Stimulated activated CD8-positive, alpha-beta memory T cell treated with anti-CD3 and anti-CD28 coated beads, Interleukin-4, amount 100 ng/mL, for 24 hours (primary cell): ENCODE measurements at regions not wholly inside any gene's neighbourhood (a gene's known extent, or its start where the extent isn't known, plus 50 kb on each side); places are given as distances from the start of the nearest gene placed in this dataset.

Source experiments
- DNase-seq: peaks from one replicate; pipeline ENCODE4 v3.0.0-alpha.2; 2020; ENCODE audit warnings: low read depth

DNA sequence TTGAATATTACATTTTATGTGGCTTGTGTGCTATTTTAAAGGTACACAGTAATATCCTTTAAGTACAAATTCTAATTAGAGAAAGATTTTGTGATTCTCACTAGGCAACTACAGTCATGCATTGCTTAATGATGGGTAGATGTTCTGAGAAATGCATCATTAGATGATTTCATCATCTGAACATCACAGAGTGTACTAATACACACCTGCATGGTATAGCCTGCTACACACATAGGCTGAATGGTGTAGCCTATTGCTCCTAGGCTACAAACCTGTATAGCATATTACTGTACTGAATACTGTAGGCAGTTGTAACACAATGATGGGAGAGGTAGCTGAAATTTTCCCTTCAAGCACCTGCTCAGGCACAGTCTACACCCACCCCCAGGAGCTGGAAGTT, 217.4 kb upstream of the EOMES start:
- no peak for DNase-seq

DNA sequence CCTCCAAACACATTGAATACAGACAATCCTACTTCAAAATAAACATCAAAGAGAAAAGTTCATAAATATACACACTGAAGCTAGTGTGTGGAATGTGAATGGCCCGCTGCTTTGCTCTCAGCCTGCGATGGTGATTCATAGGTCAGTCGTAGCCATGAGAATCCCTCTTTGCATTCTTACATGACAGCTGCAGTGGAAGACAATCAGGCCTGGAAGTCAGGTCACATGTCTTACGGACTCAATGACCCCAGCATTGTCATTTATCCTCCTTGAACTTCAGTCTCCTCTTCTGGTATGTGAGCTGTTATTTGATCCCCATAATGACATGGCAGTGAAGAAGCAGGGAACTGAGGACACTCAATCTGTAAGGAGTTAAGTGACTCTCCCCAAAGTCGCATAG, 217.8 kb upstream of the EOMES start:
- DNase-seq: no peak

DNA sequence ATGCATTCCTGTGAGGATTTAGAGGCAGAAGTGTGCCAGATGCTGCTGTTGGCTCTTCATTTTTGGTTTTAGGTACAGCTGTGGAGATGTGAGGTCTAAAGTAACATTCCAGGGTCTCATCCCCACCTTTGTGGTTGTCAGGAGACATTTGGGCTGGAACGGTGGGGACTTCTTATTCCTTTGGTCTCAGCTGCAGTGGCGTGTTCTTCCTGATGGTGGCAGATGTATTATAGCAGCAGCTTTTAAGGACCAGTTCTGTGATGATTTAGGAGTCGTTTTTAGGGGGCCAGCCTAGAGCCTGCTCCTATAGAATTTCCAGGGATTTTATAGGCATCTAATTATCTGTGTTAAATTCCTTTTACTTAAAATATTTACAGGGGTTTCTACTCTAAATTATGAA, 221.0 kb upstream of the EOMES start:
- DNase-seq: no peak

DNA sequence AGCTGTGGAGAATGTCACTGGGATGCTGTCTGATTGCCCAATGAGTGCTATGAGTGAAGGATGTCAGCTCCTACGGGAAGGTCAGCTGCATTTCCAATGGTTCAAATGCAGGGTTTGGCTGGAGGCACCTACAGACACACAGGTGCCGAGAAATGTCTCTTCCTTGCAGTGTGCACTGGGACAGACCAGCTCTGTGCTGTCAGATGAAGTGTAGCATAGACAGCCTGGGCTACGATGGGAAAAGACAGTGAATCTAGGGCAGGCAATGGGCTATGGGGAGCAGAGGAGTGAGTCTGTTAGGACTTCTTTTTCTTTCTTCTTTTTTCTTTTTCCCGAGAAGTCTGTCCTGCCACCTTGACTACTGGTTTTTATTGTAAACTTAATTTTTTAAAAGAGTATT, 223.1 kb upstream of the EOMES start:
- no peak for DNase-seq

DNA sequence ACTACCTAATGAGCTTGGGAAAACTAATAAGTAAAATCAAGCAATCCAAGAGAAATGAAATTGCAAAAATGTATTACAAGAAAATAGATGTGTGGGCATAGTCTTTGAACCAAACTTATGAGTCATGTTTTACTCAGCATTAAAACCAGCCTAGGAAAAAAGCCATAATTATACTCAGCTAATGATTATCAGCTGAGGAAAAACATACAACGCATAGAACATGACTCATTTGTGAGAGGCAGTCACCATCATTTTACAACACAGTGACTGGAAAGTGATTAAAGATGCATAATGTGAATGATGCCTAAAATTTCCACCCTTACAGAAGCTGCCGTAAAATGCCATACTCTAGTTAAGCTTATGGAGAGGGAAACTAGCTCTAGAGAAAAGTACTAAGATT, 238.0 kb upstream of the EOMES start:
- no peak for DNase-seq

DNA sequence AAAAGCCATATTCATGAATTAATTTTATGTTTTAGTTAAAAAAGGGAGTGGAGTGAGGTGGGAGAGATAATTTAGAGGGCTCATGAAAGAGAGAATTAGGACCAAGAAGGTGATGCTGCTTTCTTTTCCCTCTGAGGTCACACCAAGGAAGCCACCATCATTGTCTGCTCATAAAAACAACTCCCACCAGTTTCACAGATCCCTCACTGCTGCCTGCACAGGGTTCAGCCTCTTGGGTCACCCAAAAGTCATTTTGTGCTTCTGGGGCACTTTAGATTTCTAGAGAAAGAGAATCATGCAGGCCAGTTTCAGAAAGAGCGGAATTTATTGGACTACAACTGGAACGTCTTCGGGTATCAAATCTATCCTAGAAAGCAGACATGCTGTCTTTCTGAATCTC, 241.4 kb upstream of the EOMES start:
- DNase-seq: no peak

DNA sequence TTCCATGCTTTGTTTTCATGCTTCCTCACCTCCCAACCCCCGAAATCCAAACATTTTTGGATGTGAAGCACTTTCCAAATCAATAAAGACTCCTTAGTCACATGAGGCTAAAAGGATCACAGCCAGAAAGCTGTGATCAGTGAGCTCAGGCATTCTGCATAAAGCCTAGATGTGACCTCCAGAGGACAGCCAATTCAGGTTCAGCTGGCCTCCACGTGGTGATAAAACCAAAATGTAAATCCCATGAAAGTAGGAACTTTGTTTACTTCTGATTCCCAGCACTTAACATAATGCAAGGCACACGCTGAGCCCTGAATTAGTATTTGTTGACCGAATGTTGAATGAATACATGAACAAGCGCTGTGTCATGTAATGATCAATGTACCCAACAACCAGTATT, 249.5 kb upstream of the EOMES start:
- no peak for DNase-seq

DNA sequence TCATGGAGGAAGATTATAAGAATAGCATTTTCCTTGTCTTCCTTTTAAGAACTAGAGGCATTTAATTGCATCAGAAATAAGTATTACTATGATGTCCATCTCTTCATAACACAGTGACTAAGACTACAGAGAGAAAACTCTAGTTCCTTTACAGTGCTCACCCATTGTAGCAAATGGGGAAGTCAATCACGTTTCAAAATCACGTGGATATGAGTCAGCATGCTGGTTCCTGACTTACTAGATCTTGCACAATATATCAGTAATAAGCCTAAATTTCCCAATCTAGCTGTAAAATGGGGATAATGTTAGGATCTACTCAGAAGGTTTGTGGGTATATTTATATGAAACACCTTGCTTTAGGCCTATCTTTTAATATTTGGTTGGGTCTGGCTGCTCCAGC, 254.8 kb upstream of the EOMES start:
- DNase-seq: no peak

DNA sequence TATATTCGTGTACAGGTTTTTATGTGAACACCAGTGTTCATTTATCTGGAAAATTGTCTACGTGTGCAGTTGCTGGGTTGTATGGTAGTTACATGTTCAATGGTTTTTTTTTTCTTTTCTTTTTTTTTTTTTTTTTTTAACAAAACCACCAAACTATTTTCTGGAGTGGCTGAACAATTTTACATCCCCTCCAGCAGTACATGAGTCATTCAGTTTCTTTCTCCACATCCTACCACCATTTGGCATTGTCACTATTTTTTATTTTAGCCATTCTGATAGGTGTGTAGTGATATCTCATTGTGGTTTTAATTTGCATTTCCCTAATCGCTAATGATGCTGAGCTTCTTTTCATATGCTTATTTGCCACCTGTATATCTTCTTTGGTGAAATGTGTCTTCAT, 256.3 kb upstream of the EOMES start:
- no peak for DNase-seq

DNA sequence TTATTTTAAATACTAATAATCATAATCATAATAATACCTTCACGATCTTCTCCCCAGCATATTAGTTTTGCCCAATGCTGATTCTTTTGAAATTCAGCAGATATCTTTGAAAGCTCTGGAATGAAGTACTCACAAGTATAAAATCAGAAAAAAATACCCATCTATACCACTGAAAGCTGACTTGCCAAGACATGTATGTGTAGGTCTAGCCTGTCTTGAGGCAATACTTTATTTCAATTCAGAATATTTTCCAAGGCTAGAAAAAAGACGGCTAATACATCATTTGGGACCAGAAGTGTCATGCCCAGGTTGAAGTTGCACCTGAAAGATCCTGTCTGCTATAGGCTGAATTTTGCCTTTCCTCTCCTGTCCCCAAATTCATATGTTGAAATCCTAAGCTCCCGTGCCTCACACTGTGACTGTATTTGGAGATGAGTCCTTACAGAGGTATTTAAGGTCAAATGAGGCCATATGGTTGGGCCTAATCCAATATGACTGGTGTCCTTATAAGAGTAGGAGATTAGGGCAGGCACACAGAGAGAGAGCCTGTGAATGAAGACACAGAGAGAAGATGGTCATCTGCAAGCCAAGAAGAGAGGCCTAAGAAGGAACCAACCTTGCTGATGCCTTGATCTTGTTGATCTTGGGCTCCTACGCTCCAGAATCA, 255.9 kb upstream of the CMC1 start:
- no peak for DNase-seq

DNA sequence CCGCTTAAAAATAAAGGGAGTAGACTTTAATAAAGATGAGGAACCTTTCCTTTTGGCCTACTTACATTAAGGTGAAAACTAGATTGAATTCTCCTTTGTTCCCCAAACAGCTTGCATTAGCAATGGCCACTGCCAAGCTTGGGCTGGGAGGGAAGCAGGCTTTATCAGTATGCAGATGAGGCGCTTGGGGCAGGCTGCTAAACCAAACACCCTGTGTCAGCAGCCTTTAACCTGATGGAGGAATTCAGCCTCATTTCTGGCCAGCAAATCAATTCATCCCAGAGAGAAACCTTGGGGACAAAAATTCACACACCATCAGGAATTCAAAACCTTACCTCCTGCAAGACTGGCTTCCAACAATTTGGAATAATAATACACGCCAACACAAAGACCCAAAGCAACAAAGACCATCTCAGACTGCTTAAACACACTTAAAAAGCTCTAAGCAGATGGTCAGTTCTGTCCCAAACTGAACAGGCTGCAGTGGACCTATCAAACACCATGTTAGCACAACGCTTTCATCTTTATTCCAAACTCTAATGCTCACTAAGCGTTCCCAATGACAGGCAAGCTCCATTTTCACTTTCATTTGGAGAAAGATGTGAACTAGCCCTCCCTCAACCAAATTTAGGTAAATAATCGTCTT, 255.1 kb upstream of the CMC1 start:
- no peak for DNase-seq

DNA sequence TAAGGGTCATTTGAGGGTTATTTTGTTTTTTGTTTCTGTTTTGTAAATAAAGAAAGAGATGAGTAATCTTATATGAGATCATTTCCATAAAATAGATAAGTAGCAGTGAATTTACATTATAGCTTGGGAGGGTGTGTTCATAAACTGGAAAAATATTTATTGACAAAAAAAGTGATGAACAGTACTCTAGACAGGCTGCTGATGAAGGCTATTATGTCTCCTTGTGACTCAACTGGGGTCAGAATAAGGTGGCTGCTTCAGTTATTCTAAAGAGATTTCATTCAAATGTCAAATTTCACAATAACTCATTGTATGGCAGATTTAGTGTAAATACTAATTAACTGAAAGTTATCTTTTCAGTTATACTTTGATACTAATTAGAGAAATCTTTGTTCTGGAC, 251.1 kb upstream of the CMC1 start:
- DNase-seq: no peak

DNA sequence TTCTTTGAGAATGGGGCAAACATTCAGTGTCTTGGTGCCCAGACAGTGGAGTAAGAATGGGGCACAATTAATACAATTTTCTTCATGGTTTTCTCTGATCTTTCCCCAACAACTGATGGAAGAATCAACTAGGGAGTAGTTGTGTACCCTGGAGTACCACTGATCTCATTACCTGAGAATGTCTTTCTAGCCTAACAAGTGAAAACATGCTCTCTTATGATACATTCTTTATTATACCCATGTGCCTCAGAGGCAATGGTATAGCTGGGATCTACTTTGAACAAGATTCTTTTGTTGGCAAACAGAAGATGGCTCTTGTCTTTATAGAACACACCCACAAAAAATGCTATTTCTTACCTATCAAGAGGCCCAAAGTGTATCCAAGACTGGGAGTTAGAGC, 250.6 kb upstream of the CMC1 start:
- DNase-seq: no peak

DNA sequence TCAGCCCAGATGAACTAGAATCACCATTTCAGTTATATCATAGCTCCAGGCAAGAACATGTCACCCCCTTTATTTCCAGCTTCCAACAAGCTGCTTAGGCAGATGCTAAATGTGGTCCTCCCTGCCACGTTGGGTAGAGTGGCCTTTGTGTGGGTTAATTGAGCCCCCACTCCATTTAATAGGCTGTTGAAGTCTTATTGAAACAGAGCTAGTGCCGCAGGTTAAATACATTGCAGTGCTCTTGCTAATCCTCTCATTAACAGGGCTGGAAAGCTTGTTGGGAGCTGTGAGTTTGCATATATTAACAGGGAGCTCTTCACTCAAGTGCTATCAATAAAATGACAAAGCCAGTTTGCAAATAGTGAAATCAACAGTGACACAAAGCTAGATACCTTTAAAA, 248.4 kb upstream of the CMC1 start:
- no peak for DNase-seq

DNA sequence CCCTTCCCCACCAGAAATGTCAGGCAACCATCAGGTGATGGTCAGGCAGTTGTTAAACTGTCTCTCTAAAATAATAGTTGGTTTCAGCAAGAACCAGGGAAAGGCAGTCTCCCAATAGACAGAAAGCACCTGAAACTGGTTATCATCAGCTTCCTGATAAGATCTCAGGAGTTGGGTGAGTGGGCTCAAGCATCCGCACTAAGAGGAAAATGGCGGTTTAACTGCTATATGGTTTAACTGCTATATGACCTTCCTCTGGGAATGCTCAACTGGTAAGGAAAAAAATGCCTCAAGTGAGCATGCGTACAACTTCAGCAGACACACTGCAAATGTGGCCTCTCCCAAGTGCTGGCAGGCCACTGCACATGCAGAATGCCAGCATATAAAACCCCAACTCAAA, 240.8 kb upstream of the CMC1 start:
- no peak for DNase-seq

DNA sequence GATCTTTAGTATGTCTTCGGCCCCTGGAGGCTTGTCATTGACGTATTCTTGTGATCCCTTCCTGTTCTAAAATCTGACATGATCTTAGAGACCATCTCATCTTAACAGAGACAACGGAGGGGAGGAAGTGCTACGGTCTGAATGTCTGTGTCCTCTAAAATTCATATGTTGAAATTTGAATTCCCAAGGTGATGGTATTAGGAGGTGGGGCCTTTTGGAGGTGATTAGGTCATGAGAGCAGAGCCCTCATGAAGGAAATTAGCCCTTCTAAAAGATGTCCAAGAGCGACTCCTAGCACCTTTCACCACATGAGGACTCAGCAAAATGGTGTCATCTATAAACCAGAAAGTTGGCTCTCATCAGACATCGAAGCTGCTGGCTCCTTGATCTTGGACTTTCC, 233.2 kb upstream of the CMC1 start:
- DNase-seq: no peak

DNA sequence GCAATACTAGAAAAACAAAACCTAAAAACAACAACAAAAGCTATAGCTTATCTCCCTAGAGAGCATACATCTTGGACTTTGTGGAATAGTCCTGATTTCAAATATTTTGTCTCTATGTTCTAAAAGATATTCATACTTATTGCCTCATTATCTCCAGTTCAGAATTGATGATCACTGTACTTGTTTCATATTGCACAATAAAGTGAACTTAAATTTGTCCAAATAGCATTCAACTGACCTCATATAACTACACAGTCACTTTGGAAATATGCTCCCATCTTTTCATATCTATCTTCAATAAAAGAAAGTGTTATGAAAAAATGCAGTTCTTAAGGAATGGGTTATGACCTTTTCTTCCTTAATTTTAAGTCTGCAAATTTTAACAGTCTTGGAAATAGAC, 228.6 kb upstream of the CMC1 start:
- DNase-seq: no peak

DNA sequence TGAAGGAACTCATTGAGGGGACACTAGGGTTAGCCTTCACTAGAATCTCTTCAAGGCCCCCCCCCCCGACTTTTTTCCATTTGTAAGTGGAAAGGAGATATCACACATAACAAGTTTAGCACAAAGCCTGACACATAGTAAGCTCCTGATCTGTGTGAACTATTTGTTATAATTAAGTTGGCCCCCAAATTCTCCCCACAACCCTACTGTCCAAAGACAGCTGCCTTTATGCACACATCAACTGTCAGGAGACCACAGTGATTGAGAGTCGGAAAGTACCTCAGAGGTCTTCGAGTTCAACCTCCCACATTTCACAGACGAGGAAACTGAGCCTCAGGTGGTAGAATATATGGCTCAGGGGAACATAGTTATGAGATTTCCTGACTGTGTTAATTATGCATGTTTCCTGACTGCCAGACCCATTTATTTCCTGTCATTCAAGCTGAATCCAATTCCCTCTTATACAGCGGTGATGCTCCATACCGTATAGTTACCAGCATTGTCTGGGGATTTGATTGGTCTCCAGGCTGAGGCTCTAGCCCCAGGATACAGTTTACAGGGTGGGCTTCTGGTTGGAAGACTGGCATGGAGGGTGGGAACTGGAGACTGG, 227.4 kb upstream of the CMC1 start:
- no peak for DNase-seq

DNA sequence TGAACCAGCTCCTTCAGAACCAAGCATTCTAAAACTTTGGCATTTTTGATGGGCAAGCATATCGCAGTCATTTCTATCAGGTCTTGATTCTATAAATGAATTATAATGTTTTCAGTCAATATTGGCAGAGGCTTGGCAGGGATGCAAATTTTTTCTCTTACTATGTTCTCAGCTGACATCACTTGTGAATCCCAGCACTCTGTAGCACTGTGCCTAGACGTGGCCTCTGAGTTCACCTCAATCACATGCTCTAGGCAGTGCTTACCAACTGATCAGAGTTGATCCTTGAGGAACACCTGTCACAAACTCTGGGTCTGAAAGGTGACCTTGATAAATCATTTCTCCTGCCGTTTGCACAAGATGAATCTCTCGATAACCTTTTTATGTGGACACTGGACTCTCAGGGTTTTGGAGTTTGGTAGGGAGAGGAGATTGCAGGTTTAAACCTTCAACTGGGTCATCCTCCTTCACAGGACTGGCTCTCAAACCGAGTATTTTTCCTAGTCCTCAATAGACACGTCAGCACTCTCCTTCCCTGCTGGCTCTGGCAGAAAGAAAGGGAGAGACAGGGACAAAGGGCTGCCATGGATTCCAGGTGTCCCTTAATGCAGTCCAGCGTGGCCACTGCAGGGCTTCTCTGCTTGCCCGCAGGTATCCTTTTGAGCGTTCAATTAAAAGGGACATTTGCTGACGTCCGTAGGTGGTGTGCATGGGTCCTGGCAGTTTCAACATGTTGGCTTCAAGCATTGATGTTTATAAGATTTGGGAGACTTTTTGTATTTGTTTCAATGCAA, 222.3 kb upstream of the CMC1 start:
- DNase-seq: no peak

DNA sequence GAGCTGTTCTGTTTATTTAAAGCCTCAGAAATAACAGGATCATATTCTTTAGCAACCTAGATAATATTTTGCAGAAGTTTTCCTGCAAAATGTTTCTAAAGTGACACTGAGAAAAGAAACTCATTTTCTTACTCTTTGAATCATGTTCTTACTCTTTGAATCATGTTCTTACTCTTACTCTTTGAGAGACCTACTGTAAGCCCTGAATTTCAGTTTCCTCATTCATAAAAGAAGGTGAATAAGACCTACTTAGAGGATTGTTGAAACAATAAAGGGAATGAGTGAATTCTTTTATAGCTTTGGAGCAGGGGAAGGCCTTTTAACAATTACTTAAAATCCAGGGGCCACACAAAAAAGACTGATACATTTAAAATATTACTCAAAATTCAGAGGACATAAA, 221.7 kb upstream of the CMC1 start:
- no peak for DNase-seq

DNA sequence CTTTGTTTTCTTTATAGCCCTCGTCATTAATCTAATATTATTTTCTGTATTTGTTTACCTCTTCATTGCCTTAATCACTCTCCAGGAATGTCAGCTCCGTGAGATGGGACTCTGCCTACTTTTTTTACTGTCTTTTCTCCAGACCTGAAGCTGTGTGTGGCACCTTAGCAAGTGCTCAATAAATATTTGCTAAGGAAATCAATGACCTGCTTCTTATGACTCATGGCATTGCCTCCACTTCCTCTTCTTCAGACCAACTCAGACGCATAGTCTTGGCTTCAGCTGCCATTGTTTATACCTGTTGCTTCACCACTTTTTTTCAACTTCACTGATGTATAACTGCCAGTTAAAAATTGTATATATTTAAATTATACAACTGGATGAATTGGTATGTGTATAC, 218.5 kb upstream of the CMC1 start:
- DNase-seq: no peak

DNA sequence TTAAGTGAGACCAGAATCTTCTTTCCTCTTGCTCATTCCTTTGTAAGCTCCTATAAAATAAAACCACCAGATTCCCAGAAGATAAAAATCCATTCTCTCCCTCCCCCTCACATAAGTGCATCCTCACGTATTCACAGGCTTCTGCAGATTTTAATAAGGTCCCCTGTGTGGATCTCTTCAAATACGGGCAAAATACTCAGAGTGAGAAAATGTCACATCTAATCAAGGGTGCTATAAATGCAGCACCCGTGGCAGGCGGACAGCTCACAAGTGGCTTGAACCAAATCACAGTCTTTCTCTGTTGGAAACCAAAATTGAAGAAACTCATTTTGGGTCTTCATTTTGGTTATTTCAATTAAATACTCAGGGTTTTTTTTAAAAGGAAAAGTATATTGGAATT, 212.9 kb upstream of the CMC1 start:
- DNase-seq: no peak
